Erythroblast (primary cell): ENCODE measurements at regions not wholly inside any gene's neighbourhood (a gene's known extent, or its start where the extent isn't known, plus 50 kb on each side); places are given as distances from the start of the nearest gene placed in this dataset.

Experiments used
- GATA1 ChIP-seq: IDR thresholded peaks from 2 replicates; pipeline ENCODE4 v1.6.1; 2011; ENCODE audit warnings: low read depth, mild to moderate bottlenecking, control low read depth, low read length, moderate library complexity
- POLR2A ChIP-seq: IDR thresholded peaks from 2 replicates; pipeline ENCODE4 v1.6.1; 2011; ENCODE audit warnings: mild to moderate bottlenecking, low read length

DNA sequence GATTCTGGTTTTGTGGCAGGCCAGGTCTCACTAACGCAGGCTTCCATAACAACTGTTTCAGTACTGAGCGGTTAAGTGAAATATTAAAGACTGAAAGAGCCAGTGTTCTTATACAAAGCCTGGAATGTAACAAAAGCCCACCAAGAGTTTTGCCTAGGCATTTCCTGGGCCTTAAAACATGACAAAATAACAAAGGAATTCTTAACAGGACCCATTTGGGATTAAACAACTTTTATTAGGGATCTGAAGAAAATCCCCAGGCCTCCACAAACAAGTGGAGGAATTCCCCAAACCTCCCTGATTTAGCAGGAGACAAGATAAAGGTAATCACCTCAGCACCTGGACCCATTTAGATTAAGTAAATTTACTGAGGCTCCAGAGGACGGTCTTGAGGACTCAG lies 799.7 kb upstream of the SPRY2 start:
- TF ChIP-seq POLR2A (no peak), GATA1 (no peak)
